Keratinocyte (primary cell): ENCODE measurements at regions not wholly inside any gene's neighbourhood (a gene's known extent, or its start where the extent isn't known, plus 50 kb on each side); places are given as distances from the start of the nearest gene placed in this dataset.
A peak's percentile ranks its signal among the peaks of the same experiment; 100 is the strongest.

Source experiments
- DNase-seq: peaks from one replicate; pipeline ENCODE4 v3.0.0-alpha.2; 2011; ENCODE audit warnings: low read depth, missing footprints, low spot score
- FAIRE-seq: peaks from 2 replicates; lab custom pipeline; 2011; peaks lifted over from hg19 to GRCh38; lab: Jason Lieb, UNC
- H2AFZ ChIP-seq: 2 replicates; pipeline ENCODE4 v1.6.0; 2012; ENCODE audit warnings: low read length, control low read depth, inconsistent platforms; ENCODE audit not compliant: control insufficient read depth
- H3K27ac ChIP-seq: 2 replicates; pipeline ENCODE4 v1.5.1; 2011; ENCODE audit warnings: low read length; ENCODE audit not compliant: control insufficient read depth, insufficient read depth
- H3K27me3 ChIP-seq: 3 replicates; pipeline ENCODE4 v1.6.0; 2011; ENCODE audit warnings: low read length; ENCODE audit not compliant: control insufficient read depth, insufficient read depth; ENCODE audit errors: extremely low read depth
- H3K36me3 ChIP-seq, 2 experiments: 2 replicates in 1 of 2; 3 replicates in 1 of 2; pipeline ENCODE4 v1.5.1; 2011; ENCODE audit warnings: low read length in 2 of 2, mild to moderate bottlenecking in 1 of 2; ENCODE audit not compliant: control insufficient read depth in 2 of 2, insufficient read depth in 2 of 2; ENCODE audit errors: extremely low read depth in 1 of 2
- H3K4me1 ChIP-seq: 3 replicates; pipeline ENCODE4 v1.5.1; 2011; ENCODE audit warnings: low read length; ENCODE audit not compliant: control insufficient read depth, insufficient read depth; ENCODE audit errors: extremely low read depth
- H3K4me2 ChIP-seq: 3 replicates; pipeline ENCODE4 v1.6.0; 2011; ENCODE audit warnings: low read depth, low read length; ENCODE audit not compliant: control insufficient read depth, insufficient read depth; ENCODE audit errors: extremely low read depth
- H3K4me3 ChIP-seq, 3 experiments: fragments of 200-600 bp in 1 of 3; sonication (generic) in 1 of 3; 2 replicates in 2 of 3; 3 replicates in 1 of 3; pipeline ENCODE4 v1.5.1; 2011 to 2016; ENCODE audit warnings: low read length in 3 of 3, mild to moderate bottlenecking in 3 of 3, control low read depth in 2 of 3, inconsistent platforms in 1 of 3, low read depth in 1 of 3, mixed read lengths in 1 of 3, mixed run types in 1 of 3, moderate library complexity in 1 of 3; ENCODE audit not compliant: control insufficient read depth in 2 of 3, insufficient read depth in 2 of 3; ENCODE audit errors: extremely low read depth in 1 of 3
- H3K79me2 ChIP-seq: 2 replicates; pipeline ENCODE4 v1.6.0; 2012; ENCODE audit warnings: low read length; ENCODE audit not compliant: control insufficient read depth, insufficient read depth
- H3K9ac ChIP-seq: 3 replicates; pipeline ENCODE4 v1.6.0; 2011; ENCODE audit warnings: low read length; ENCODE audit not compliant: control insufficient read depth, insufficient read depth; ENCODE audit errors: extremely low read depth
- H3K9me1 ChIP-seq: 3 replicates; pipeline ENCODE4 v1.6.0; 2011; ENCODE audit warnings: low read length; ENCODE audit not compliant: control insufficient read depth, insufficient read depth; ENCODE audit errors: extremely low read depth
- H3K9me3 ChIP-seq: 2 replicates; pipeline ENCODE4 v1.5.1; 2012; ENCODE audit warnings: low read depth, low read length; ENCODE audit not compliant: control insufficient read depth
- H4K20me1 ChIP-seq: 3 replicates; pipeline ENCODE4 v1.6.0; 2011; ENCODE audit warnings: low read length; ENCODE audit not compliant: control insufficient read depth, insufficient read depth; ENCODE audit errors: extremely low read depth
- EZH2 ChIP-seq: IDR thresholded peaks from one replicate; pipeline ENCODE4 v1.6.1; 2012; ENCODE audit warnings: inconsistent platforms, mild to moderate bottlenecking, low read length, moderate library complexity
- dilution Hi-C: fragments of 300-500 bp; cut with MboI; formaldehyde crosslinking; loops from one replicate; pipeline ENCODE4 v1.7.0; 2020; ENCODE audit warnings: low sequenced_read_pairs; ENCODE audit not compliant: extremely low pct_ligation_motif_present
- TF ChIP-seq, protein P1 (sequence below), 3 experiments: IDR thresholded peaks in 1 of 3; conservative IDR thresholded peaks in 1 of 3; optimal IDR thresholded peaks in 1 of 3; 2 replicates in 2 of 3; 3 replicates in 1 of 3; pipeline versions ENCODE3 to v1.5.1; 2011; ENCODE audit warnings: low read length in 3 of 3, mild to moderate bottlenecking in 3 of 3, moderate library complexity in 2 of 3, control low read depth in 1 of 3, inconsistent platforms in 1 of 3; ENCODE audit not compliant: insufficient read depth in 2 of 3; ENCODE audit errors: extremely low read depth in 1 of 3

DNA sequence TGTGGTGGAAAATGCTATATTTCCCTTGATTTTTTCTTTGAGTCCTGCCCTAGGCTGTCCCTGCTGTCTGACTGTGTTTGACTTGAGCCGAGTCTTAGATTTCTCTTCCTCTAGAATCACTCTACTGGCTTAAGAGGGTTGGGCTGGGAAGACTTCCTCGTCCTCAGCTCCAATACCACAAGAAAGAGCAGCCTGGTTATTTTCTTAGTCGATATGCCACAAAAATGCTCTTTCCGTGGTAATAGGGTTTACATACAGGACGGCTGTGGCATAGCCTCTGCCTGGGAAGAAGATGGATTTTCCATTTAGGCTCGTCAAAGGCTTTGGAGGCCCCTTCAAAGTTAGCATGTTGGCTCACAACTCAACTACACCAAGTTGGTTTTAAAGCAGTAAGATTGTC, 212.0 kb upstream of the IGFBP3 start:
- no peak for FAIRE-seq
- dilution Hi-C loops = no loop called here
- no peaks in the 10 kb centered on the region for H3K9me3 ChIP-seq
- no peak overlapping the region for H2AFZ ChIP-seq
- no peaks in the 10 kb centered on the region for H3K27me3 ChIP-seq
- H4K20me1 ChIP-seq = no peaks in the 10 kb centered on the region
- TF ChIP-seq, protein P1, sequence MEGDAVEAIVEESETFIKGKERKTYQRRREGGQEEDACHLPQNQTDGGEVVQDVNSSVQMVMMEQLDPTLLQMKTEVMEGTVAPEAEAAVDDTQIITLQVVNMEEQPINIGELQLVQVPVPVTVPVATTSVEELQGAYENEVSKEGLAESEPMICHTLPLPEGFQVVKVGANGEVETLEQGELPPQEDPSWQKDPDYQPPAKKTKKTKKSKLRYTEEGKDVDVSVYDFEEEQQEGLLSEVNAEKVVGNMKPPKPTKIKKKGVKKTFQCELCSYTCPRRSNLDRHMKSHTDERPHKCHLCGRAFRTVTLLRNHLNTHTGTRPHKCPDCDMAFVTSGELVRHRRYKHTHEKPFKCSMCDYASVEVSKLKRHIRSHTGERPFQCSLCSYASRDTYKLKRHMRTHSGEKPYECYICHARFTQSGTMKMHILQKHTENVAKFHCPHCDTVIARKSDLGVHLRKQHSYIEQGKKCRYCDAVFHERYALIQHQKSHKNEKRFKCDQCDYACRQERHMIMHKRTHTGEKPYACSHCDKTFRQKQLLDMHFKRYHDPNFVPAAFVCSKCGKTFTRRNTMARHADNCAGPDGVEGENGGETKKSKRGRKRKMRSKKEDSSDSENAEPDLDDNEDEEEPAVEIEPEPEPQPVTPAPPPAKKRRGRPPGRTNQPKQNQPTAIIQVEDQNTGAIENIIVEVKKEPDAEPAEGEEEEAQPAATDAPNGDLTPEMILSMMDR (optimal IDR thresholded peaks at IDR 0.05 in 1 of 3, IDR thresholded peaks at IDR 0.05 in 1 of 3, conservative IDR thresholded peaks at IDR 0.05 in 1 of 3; ENCODE audit: extremely low read depth in 1 of 3, insufficient read depth in 2 of 3, low read length in 3 of 3) = no peak
- TF ChIP-seq EZH2 = no peak
- H3K4me3 ChIP-seq = no peak overlapping the region
- peaks cover 4% of the 10 kb centered on the region for H3K4me1 ChIP-seq
- no peak overlapping the region for H3K4me2 ChIP-seq
- H3K9me1 ChIP-seq = no peaks in the 10 kb centered on the region
- H3K27ac ChIP-seq = no peak overlapping the region
- H3K36me3 ChIP-seq = no peaks in the 10 kb centered on the region
- no peak for DNase-seq
- H3K79me2 ChIP-seq = no peaks in the 10 kb centered on the region
- H3K9ac ChIP-seq = no peak overlapping the region

DNA sequence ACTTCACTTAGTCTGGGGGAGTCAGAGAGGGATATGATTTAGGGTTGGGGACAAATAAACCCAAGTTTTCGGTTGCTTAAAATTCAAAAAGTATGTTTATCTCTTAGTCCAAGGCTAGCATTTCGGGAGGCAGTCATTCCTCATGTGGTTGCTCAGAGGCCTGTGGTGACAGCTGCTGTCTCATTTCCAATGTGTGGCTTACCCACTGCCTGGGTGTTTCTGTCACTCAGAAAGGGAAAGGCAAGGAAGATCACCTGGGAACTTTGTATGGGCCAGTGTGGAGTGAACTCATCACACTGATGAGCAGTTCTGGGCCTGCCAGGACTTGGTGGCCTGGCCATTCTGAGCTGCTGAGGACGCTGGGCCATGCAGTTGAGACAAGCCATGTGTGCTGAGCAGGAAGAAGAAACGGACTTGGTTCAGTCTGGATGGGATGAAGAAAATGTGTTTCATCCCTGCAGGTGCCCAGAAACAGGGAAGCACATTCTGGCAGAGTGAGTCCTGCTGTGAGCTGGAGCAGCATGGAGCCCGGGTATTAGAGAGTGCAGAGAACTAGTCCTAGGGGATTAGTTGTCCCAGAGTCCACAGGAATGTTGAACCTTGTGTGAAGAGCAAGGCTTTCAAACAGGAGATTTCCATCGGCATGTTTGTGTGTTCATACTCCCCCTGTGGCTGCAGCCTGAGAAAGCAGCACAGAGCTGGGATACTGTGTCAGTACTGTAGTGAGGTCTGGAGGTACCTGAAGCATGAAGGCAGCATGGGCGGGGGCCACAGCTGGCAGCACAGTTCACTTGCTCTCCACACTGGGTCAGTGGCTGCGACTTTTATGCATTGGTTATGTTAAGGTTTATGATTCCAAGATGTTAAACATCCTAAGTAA, 211.1 kb upstream of the IGFBP3 start:
- no peak overlapping the region for H3K27ac ChIP-seq
- dilution Hi-C loops = no loop called here
- H3K4me2 ChIP-seq = no peak overlapping the region
- no peaks in the 10 kb centered on the region for H3K27me3 ChIP-seq
- no peaks in the 10 kb centered on the region for H4K20me1 ChIP-seq
- H3K4me1 ChIP-seq = peaks cover 5% of the 10 kb centered on the region
- no peaks in the 10 kb centered on the region for H3K79me2 ChIP-seq
- H3K9me1 ChIP-seq = no peaks in the 10 kb centered on the region
- H3K9me3 ChIP-seq = no peaks in the 10 kb centered on the region
- no peak overlapping the region for H3K9ac ChIP-seq
- FAIRE-seq = no peak
- DNase-seq = no peak
- TF ChIP-seq, protein P1 (optimal IDR thresholded peaks at IDR 0.05 in 1 of 3, IDR thresholded peaks at IDR 0.05 in 1 of 3, conservative IDR thresholded peaks at IDR 0.05 in 1 of 3; ENCODE audit: extremely low read depth in 1 of 3, insufficient read depth in 2 of 3, low read length in 3 of 3) = peak in 2 of 3 experiments; percentile 31 to 33
- no peak for TF ChIP-seq EZH2
- no peaks in the 10 kb centered on the region for H3K36me3 ChIP-seq
- H3K4me3 ChIP-seq = no peak overlapping the region
- no peak overlapping the region for H2AFZ ChIP-seq
